NCI-H1694 (cell line): ENCODE measurements at regions not wholly inside any gene's neighbourhood (a gene's known extent, or its start where the extent isn't known, plus 50 kb on each side); places are given as distances from the start of the nearest gene placed in this dataset.

ENCODE experiments used
- DNase-seq: peaks from one replicate; lab custom pipeline; 2025; lab: John Stamatoyannopoulos, UW

DNA sequence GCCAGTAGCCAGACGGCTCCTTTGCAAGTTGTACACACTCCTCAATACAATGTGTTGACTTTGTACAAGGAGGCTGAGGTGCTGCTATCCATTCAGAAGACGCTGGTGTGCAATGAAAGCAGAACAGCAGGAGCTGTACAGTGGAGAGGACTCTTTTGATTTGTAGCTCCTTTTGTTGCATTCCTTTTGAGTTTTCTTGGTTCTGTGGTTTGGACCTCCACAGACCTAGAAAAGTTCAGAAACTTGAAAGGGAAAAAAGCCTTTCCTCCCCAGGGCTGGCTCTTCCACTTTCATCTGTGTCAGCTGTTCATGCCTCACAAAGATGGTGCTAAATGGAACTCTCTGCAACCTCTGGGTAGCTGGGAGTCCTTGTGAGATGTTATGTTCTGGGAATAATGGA, 117.4 kb downstream of the MAT2B start:
- DNase-seq = no peak

DNA sequence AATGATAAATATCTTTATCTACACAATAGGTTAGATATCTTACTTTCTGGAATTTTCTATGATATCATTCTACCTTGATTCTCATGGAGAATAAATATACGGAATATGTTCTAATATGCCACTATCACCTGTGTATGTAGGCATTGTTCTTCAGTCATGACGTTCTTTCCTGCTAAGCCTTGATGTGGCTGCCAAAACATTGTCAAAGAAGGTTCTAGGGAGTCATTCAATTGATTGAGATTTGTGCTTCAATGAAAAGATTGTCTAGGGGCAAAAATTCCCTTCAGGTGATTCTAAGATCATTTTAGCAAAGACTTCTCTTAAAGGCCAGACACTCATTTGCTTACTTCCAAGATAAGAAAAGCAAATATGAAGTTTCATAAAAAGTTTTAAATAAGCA, 118.1 kb downstream of the MAT2B start:
- no peak for DNase-seq

DNA sequence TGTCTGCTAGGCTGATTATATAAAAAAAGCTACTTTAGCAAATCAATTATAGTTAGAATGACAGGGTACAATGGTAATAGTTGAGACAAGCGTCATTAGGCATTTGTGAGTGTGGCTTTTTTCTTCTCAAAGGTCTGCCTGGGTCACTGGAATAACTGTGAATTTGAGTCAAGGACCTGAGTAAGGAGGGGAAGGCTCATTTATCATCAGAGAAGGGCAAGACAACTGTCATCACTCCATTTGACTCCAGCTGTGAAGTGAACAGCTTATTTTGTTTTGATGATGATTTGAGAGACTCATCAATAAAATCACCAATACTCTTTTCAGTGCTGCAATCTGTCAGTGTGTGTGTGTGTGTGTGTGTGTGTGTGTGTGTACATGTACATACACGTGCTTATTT, 118.6 kb downstream of the MAT2B start:
- no peak for DNase-seq

DNA sequence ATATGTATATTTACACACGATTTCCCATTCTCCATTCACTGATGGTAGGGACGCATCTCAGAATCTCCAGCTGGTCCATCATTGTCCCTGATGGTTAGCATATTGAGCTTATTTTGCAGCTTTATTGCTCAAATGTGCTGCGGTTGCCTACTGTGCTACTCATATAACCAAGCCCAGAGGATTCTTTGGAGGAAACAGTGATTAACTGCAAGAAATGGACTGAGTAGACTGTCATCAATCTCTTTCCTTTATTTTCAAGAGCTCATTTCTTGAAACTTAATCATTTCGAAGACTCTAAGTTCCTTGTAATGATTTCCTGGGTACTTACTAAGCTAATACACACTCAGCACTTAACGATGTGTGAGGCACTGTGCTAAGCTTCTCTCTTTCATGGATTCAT, 119.0 kb downstream of the MAT2B start:
- DNase-seq = no peak

DNA sequence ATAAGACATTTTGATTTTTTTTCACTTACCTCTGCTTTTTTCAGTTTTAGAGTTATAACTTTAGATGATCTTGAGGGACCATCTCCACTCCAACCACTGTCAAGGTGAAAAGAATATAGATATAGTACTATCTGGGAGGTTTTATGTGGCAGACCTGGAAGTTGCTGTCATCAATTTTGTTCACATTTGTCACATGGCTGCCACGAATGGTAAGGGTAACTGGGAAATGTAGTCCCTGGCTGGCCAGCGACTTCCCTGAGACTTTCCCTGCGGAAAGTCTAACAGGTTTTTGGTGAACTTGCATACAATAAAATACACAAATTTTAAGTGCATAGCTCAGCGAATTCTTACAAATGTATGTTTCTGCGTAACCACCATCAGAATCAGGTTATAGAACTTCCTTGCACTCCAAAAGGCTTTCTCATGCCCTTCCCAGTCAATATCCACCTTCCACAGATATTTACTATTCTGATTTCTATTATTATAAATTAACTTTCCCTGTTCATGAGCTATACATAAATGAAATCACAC, 121.5 kb downstream of the MAT2B start:
- DNase-seq = no peak

DNA sequence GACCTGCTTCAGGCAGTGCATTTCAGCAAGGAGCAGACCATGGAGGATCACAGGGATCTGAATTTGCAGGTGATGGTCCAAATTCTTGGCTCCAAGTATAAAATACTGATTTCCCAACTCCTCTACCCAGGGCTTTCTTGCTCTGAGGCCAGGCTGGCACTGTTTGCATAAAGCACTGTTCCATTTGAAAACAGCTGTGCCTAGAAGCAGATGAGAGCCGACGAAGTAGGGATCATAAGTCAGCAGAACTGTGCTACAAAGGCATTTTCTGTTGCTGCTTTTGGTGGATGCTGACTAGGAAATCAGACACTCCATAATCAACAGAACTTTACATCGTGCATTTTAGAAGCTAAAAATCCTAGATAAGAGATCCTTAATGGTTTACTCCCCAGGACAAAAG, 126.4 kb downstream of the MAT2B start:
- DNase-seq = peak; percentile 5

DNA sequence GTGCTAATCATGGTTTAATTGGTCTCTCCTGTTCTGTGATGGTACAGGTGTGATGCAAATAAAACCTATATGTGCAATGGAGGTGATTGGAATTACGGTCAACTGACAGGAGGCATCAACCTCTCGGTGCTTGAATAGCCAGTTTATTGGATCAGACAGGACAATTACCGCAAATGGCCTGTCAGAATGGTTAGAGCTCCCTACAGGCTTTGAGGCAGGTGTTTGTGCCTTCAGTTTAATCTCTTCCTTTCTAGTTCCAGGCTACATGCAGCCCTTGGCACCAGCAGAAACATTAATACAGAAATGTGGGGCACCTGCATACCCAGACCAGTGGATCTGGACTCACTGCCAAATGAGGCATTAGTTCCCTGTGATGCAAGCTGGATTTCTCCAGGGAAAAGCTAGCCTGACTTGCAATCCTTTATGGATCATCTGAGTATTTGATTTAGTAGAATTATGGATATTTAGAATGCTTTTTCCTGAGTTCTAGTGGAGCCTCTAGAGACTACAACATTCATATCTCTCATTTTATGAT, 128.6 kb downstream of the MAT2B start:
- peak; percentile 46 for DNase-seq

DNA sequence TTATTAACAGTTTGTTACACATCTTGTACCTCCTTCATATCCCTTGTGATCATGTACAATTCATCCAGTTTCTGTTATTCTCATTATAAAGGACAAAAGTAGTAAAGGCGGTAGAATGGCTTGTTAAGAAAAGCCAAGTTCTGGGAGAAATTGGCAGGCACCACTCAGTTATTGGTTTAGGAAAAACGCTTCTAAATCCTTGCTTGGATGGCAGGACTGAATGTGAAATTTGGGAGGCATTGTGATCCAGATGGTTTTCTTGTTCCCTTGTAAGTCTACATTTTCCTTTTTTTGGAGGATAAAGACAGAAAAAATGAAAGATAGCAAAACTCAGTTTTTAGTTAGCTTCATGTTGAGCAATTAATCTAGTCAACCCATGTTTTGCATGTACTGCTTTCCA, 130.2 kb downstream of the MAT2B start:
- DNase-seq = no peak

DNA sequence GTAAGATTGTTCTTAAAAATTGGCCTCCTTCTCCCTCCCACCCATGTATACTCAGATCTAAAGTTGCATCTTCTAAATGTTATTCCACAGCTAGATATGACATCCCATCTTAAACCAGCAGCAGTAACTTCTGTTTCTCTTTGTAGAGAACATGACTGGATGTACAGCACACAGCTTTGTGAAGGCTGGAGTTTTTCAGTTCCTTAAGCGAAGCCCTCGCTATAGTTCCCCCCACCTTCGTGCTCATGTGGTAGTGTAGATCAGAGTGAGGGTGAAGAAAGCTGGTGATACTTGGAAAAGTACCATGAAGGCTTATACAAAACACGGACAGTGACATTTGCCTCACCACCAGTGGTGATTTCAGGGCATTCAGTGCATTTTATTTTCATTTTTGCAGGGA, 137.5 kb downstream of the MAT2B start:
- DNase-seq = no peak

DNA sequence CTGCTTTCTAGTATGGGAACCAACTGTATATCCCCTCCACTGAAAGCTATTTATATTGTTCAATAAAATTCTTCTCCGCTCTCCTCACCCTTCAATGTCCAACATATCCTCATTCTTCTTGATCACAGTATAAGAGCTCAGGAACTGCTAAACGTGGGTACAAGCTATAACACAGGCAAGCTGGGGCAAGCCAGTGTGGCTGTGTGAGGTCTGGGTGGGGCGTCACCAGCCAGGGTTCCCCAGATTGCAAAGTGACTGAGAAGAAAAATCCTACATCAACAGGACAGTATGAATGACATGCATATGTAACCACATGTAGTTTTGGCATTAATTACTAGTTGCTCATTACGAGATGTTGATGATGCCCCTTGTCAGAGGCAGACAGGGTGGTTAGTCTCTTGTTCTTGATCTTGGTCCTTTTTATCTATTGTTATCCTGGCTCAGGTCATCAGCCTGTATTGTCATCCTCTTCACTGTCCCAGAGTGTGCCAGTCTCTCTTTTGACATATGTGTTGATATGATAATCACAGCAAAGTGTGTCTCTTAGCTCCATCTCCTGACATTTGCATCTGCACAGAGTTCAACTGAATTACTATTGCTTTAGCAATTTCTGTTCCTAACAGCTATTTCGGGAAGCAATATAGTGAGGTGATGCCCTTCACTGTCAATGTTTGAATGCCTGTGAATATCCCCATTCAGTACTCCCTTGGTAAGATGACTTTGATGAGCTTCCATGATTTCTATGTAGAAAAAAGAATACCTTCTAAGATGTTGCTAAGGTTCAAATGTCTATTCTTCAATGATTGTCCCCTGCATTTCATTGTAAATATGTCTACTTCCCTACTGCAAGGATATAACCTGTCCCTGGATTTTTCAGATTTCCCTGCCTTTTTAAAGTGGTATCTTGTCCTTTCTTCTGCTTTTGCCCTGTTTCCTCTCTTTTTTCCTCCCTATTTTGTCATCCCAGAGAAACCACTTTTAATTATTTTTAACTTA, 140.3 kb downstream of the MAT2B start:
- no peak for DNase-seq

DNA sequence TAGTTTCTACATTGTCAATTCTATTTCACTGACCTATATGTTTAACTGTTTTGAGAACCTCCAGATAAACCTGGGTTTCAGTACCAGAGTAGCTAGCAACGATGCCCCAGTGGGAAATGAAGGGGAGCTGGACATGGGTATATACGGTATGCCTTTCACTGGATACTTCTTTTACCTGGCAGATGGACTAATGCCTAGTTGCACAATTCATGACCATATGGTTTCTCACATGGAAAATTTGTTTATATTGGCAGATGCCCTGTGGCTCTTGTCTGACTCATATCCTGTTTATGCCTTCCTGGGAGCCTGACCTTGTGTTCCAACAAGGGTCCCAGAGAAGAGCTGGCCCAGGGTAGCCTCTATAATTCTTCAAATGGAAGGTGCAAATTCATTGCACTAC, 144.1 kb downstream of the MAT2B start:
- peak; percentile 51 for DNase-seq

DNA sequence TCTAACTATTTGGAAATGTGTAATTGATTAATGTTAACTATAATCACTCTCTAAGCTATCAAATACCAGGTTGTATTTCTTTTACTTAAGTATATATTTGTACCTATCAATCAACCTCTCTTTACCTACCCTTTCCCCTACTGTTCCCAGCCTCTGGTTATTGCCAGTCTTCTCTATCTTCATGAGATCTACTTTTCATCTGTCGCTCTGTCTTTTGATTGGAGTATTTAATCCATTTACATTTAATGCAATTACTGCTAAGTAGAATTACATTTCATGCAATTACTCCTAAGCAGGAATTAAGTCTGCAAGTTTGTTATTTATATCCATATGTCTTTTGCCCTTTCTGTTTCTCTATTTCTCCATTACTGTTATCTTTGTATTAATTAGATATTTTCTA, 148.1 kb downstream of the MAT2B start:
- DNase-seq = no peak

DNA sequence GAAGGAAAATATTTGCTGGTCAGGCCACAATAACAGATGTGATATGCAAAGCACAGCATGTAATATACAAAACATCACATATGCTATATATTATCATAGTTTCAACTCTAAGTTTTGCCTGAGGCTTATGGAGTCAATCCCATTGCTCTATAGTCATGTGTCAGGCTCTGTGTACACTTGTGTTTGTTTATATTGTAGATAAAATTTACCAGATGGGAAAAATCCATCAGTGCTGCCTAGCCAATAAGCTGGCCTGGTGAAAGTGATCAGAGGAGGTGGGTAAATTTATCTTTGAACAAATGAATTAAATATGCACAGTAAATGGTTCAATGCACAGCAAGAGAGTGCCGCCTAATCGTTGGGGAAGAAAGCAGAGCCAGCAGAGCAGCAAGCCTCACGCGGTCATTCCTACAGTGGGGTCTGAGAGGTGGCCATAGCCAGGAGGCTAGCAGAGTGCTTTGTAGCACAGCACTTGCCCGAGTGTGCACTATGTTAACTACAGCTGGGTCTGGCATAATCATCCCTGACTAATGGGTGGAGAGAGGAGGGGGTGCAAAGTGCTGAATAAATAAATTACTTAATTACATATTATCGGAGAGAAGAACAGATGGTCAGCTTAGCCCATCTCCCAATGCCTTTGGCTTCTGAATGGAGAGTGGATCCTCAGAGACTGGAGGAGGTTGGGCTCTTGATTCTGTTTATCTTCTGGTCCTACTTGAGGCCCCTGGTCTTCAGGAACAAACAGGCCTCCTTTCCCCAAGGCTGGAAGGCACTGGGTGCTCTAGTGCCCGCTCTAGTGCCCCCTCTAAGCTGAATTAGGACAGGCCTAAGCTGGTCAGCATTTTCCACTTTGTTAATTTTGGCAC, 153.5 kb downstream of the MAT2B start:
- peak; percentile 68 for DNase-seq

DNA sequence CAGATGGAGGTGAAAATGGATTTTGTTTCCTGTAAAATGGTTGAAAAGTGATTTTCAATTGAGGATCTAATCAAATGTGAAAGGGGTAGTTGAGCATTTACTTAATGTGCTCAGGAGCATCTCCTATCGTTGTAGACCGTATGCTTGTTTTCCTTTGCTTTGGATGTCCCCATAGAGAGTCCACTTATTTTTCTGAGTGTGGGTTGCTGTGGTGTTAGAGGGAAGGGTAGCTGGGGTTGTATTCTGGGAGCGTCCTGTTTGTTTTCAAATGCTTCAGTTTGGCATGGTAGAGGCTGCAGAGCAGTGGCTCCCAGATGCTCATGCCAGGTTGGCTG, 154.1 kb downstream of the MAT2B start:
- no peak for DNase-seq

DNA sequence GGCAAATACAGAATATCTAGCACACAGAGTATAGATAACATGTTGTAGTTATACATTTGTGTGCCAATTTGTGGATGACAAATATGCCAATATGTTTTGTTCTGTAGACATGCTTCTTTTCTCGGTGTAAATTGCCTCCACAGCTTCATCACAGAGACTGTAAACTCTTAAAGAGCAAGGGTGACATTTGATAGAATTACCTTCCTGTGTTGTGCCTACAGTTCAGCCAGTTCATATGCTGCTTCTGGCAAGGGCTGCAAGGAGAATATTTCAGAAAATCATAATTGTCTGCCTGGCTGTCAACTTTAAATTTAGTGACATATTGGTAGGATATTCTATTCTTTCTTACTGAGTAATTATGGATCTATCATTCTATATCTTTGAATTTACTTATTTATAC, 155.1 kb downstream of the MAT2B start:
- peak; percentile 30 for DNase-seq

DNA sequence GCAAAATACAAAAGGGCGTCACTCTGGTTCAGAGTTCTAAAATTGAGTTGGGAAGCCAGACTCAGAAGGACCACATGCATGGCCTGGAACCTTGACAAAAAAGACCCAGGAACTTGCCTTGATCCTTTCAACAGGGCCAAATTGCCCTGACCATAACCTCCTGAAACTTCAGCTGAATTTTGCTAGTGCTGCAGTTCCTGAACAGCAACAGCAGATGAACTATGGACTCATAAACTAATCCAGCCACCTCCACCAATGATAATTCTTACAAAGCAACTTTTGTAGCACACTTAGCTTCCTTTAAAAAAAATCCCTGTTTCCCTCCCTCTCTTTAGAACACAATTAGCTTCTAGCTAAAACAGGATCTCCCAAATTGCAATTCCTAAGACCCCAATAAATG, 155.9 kb downstream of the MAT2B start:
- no peak for DNase-seq

DNA sequence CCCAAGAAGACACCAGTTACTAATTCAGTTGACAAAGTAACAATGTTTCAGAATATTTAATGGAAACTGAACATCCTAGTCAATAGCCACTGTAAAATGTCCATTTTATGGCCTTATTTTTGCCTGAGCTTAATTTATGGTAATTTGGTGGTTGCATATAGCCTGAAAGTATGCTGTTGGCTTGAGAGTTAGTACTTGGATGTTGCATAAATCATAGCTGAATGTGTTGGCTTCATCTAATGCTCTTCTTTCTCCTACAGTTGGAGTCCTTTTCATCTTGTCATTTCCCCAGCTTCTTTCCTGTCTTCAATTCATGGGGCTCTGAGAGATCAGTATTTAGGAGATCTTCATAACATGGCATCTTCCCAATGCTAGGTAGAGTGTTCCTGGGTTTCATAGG, 164.6 kb downstream of the MAT2B start:
- DNase-seq = no peak

DNA sequence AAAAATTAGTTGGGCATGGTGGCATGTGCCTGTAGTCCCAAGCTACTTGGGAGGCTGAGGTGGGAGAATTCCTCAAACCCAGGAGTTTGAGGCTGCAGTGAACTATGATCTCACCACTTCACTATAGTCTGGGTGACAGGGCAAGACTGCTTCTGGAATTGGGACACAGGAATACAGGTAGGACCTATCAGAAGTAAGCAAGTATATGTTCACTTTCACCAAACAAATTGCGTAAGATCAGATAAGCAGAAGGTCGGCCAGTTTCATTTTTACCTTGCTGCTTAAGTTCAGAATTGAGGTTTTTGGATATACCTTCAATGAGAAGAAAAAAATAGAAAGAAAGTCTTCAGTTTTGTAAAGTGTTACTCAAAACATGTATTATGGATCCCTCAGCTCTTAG, 171.7 kb downstream of the MAT2B start:
- DNase-seq = no peak

DNA sequence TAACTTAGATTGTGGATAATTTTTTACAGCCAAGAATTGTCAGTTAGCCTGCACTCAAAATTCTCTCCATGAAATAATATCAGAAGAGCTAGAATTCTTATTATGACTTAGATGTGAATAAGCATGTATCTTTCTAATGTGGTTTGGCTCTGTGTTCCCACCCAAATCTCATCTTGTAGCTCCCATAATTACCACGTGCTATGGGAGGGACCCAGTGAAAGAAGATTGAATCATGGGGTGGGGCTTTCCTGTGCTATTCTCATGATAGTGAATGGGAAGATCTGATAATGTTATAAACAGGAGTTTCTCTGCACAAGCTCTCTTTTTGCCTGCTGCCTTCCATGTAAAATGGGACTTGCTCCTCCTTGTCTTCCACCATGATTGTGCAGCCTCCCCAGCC, 176.8 kb downstream of the MAT2B start:
- no peak for DNase-seq

DNA sequence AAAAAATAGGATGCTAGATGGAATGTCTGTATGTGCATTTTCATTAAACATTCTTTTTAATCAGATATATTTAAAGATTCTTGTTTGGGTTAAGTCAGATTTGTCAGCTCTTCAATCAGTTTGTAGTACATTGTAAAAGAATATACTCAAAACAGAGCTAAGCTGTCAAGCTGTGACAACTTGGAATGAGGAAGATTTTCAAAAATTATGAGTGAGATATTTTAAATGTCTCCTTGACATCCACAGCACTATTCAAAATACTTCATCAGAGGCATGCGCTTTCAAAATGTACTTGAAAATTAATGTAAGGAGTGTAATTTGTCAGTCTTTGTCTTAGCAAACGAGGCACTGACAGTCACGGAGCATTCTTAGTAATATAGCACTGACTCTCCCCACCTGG, 182.0 kb downstream of the MAT2B start:
- DNase-seq = no peak

DNA sequence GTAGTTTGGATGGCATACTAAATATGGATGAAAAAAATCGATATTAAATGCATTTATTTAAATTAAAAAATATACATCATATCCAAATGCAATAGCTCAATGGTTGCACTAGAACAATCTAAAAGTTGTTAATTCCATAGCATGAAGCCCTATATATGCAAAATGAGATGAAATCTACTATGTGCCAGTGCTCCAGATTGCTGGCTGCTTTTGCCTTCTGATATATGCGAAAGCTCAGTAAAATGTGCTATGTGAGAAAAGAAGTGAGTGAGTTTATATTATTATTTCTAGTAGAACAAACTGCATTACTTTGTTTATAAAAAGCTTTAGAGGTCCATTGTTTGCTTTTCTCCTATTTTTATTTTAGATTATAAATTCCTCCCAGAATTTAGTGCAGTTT, 186.7 kb downstream of the MAT2B start:
- DNase-seq = no peak

DNA sequence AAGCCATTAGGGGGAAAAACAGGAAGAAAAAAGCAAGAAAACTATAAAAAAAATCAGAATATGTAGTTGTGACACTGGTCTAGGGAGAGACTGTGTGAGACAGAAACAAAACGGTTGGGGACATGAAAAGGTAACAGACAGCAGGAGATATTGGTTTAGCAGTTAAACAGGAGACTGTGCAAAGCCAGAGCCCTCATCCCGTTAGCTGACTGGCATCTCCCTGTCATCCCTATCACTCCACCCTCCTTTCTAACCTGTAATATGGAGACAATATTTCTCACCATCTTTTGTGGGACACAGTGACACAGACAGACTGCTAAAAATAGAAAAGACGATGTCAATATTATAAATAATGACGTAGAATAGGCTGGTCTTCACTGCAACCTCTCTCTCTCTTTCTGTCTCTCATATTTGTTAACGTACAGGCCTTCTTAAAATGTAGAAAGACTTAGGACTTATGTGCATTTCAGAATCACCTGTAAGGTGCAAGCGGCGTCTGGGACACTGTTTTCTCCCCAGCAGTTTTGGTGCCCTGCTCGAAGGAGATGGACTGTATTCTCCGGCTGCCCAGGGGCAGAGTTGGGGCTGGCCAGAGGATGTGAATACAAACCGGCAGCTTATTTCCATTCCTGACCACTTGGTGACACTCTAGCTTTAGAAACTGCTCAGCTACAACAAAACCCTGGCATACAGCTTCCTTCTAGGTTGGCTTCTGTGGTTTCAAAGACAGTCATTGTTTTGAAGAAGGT, 190.6 kb downstream of the MAT2B start:
- peak; percentile 13 for DNase-seq
